MCF 10A (cell line): ENCODE measurements at regions not wholly inside any gene's neighbourhood (a gene's known extent, or its start where the extent isn't known, plus 50 kb on each side); places are given as distances from the start of the nearest gene placed in this dataset.

Experiments
- BruUV-seq: library from RNA; stranded (reverse); fragments of 400-500 nt; replicated peaks from 2 replicates; lab custom pipeline; 2021; lab: Mats Ljungman, UMichigan
- CTCF ChIA-PET: fragments of 300-600 bp; sonication (Branson Sonifier 250); formaldehyde crosslinking; extraction: SDS; loops from one replicate; lab custom pipeline; 2021; ENCODE audit warnings: antibody characterized with exemption, inconsistent platforms; lab: Yijun Ruan, JAX
- POLR2A ChIA-PET: fragments of 300-600, 350-650 bp; sonication (Branson Sonifier 250); formaldehyde crosslinking; extraction: SDS; loops from one replicate; lab custom pipeline; 2020; ENCODE audit warnings: antibody characterized with exemption, inconsistent platforms; lab: Yijun Ruan, JAX
- DNase-seq: peaks from one replicate; pipeline ENCODE4 v3.0.0-alpha.2; 2018; ENCODE audit not compliant: unreplicated experiment
- H3K27ac Mint-ChIP-seq: one replicate; pipeline ENCODE4 v1.8.0; 2022; ENCODE audit warnings: mild to moderate bottlenecking, low read depth, mixed read lengths; ENCODE audit not compliant: unreplicated experiment
- H3K27me3 Mint-ChIP-seq: one replicate; pipeline ENCODE4 v1.8.0; 2022; ENCODE audit warnings: mixed read lengths; ENCODE audit not compliant: insufficient read depth, unreplicated experiment
- H3K36me3 Mint-ChIP-seq: one replicate; pipeline ENCODE4 v1.8.0; 2022; ENCODE audit warnings: mild to moderate bottlenecking, moderate library complexity, mixed read lengths; ENCODE audit not compliant: insufficient read depth, unreplicated experiment
- H3K4me1 Mint-ChIP-seq: one replicate; pipeline ENCODE4 v1.8.0; 2022; ENCODE audit warnings: mixed read lengths; ENCODE audit not compliant: insufficient read depth, unreplicated experiment
- H3K4me3 Mint-ChIP-seq: one replicate; pipeline ENCODE4 v1.8.0; 2022; ENCODE audit warnings: mild to moderate bottlenecking, moderate library complexity, mixed read lengths; ENCODE audit not compliant: unreplicated experiment
- H3K9me3 Mint-ChIP-seq: one replicate; pipeline ENCODE4 v1.8.0; 2022; ENCODE audit warnings: mixed read lengths; ENCODE audit not compliant: unreplicated experiment
- intact Hi-C: fragments of 100-400 bp; cut with micrococcal nuclease; formaldehyde crosslinking; loops from 2 replicates; pipeline ENCODE4 v1.14.1; 2022
- TF ChIP-seq, protein P1 (sequence below): fragments of 200-600 bp; IDR thresholded peaks from one replicate; pipeline ENCODE4 v1.8.0; 2022; ENCODE audit warnings: antibody characterized with exemption, mild to moderate bottlenecking; ENCODE audit not compliant: unreplicated experiment

DNA sequence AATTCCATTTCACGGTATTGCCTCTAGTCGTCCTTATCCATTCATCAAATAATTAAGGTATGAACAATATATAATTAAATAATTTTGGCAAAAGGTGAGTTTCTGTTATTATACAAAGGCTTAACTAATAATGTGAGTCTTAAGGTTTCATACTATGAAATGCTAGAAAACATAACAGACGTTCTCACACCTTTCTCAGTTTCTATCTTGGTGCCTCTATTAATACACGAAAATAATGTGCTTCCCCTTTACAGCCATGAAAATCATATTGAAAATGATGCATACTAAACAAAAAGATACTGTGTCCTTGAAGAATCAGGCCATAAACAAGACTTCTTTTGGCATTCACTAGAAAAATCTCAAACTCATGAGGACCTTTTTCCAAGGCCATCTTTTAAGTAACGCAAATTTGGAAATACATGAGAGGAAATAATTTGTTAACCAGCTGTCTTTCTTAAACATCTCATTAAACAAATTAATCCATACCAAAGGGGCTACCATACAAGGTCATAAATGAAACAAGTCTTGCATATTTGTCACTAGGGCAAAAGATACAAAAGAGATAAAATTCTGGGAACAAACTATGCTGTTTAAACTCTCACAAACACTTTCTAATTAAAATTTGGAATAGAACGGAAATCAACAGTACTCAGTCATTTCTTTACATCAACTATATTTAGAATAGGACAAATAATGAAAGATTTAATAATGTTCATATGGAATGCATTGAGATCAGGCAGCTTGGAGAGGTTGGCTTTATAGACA is 53.9 kb upstream of the CAV2 start:
- DNase-seq = no peak
- peaks cover 41% of the 10 kb centered on the region for H3K4me1 Mint-ChIP-seq
- ChIA-PET POLR2A (no interaction called here), CTCF (interaction anchor here (0.5 kb wide), 1 partner anchor 50 kb away, joined by 3 read pairs; no protein-coding TSS in a partner anchor)
- no peak overlapping the region for H3K4me3 Mint-ChIP-seq
- intact Hi-C loops = no loop called here
- no peaks in the 10 kb centered on the region for H3K27me3 Mint-ChIP-seq
- H3K9me3 Mint-ChIP-seq = peaks cover 8% of the 10 kb centered on the region
- no TSS peak for BruUV-seq
- TF ChIP-seq, protein P1, sequence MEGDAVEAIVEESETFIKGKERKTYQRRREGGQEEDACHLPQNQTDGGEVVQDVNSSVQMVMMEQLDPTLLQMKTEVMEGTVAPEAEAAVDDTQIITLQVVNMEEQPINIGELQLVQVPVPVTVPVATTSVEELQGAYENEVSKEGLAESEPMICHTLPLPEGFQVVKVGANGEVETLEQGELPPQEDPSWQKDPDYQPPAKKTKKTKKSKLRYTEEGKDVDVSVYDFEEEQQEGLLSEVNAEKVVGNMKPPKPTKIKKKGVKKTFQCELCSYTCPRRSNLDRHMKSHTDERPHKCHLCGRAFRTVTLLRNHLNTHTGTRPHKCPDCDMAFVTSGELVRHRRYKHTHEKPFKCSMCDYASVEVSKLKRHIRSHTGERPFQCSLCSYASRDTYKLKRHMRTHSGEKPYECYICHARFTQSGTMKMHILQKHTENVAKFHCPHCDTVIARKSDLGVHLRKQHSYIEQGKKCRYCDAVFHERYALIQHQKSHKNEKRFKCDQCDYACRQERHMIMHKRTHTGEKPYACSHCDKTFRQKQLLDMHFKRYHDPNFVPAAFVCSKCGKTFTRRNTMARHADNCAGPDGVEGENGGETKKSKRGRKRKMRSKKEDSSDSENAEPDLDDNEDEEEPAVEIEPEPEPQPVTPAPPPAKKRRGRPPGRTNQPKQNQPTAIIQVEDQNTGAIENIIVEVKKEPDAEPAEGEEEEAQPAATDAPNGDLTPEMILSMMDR = no peak
- no peak overlapping the region for H3K27ac Mint-ChIP-seq
- H3K36me3 Mint-ChIP-seq = no peaks in the 10 kb centered on the region

DNA sequence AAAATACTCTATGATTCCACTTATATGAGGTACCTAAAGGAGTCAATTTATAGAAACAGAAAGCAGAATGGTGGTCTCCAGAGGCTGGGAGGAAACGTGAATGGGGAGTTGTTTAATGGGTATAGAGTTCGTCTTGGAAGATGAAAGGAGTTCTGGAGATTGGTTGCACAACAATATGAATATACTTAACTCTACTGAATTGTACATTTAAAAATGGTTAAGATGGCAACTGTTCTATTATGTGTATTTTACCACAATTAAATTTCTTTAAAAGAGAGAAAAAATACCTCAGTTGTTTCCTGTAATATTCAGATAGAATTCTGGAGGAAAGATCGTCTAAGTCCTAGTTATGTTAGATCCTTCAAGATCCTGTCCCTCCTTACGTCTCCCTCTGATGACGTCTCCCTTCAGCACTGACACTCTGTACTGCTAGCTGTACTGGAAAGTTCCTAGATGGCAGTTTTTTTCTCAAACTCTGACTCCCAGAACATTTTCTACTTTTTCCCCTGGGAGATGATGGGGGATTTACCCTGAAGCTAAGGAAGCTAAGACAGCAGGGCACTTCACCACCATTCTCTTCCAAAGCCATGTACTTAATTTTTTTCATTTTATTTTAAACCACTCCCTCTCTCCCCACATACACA is 53.2 kb upstream of the CAV2 start:
- POLR2A ChIA-PET = interaction anchor here (1.2 to 2.3 kb wide), 4 partner anchors 53 to 175 kb away, joined by 3 to 8 read pairs (median 4); partner anchors contain the start of gene CAV2
- H3K4me3 Mint-ChIP-seq = no peak overlapping the region
- H3K4me1 Mint-ChIP-seq = peaks cover 41% of the 10 kb centered on the region
- H3K27me3 Mint-ChIP-seq = no peaks in the 10 kb centered on the region
- peak overlapping the region; percentile 77 for H3K27ac Mint-ChIP-seq
- TF ChIP-seq, protein P1 = no peak
- no peaks in the 10 kb centered on the region for H3K36me3 Mint-ChIP-seq
- CTCF ChIA-PET = interaction anchor here (0.5 to 1.0 kb wide), 2 partner anchors 29 to 49 kb away, joined by 3 read pairs; no protein-coding TSS in a partner anchor
- no peak for DNase-seq
- BruUV-seq = no TSS peak
- peaks cover 8% of the 10 kb centered on the region for H3K9me3 Mint-ChIP-seq
- intact Hi-C loops = no loop called here

DNA sequence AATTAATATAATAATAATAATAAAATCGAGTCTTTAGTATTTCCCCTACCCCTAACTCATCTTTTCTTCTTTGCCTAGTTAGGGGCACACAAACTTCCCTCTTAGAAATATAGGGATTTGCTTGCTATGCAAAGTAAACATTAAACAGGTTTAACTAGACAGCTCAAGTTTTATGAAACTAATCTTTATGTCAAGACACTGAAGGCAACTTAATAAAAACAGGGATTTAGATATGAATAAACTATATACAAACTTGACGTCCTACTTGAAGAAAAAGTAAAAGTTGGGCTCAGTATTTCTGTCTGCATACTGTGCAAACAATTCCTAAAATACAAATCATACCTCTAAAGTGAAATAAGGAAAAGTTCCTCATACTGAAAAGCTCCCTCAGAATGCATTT is 52.1 kb upstream of the CAV2 start:
- no peak for DNase-seq
- Mint-ChIP-seq H3K4me3 (no peak overlapping the region), H3K36me3 (no peaks in the 10 kb centered on the region), H3K4me1 (peaks cover 41% of the 10 kb centered on the region), H3K9me3 (peaks cover 8% of the 10 kb centered on the region), H3K27me3 (no peaks in the 10 kb centered on the region), H3K27ac (no peak overlapping the region)
- ChIA-PET CTCF (interaction anchor here (0.6 to 1.2 kb wide), 5 partner anchors 30 to 189 kb away, joined by 3 to 5 read pairs (median 3); no protein-coding TSS in a partner anchor), POLR2A (interaction anchor here (0.6 to 2.3 kb wide), 6 partner anchors 26 to 176 kb away, joined by 3 to 8 read pairs (median 4); partner anchors contain the start of gene CAV2)
- TF ChIP-seq, protein P1 = no peak
- no TSS peak for BruUV-seq
- intact Hi-C loops = no loop called here
